Activated naive CD4-positive, alpha-beta T cell treated with Interleukin-2 at 50 U/mL for 16 hours (primary cell): ENCODE measurements at regions not wholly inside any gene's neighbourhood (a gene's known extent, or its start where the extent isn't known, plus 50 kb on each side); places are given as distances from the start of the nearest gene placed in this dataset.
A peak's percentile ranks its signal among the peaks of the same experiment; 100 is the strongest.

Experiments used
- DNase-seq: peaks from one replicate; pipeline ENCODE4 v3.0.0-alpha.2; 2020

DNA sequence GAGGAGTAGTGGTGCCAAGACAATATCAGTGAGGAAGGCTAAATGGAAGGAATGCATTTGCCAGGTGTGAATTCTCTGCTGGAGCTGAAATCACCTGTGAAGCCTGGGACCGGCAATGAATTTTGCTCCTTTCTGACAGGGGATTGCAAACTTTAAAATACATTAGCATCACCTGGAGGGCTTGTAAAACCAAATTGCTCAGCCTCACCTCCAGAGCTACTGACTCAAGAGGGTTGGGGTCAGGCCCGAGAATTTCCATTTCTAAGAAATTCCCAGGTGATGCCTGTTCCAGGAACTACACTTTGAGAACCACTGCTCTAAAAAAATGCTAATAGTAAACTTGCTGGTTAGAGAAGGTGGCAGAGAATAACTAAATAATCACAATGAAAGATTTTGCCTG is 445.6 kb upstream of the RBMS3 start:
- DNase-seq = no peak

DNA sequence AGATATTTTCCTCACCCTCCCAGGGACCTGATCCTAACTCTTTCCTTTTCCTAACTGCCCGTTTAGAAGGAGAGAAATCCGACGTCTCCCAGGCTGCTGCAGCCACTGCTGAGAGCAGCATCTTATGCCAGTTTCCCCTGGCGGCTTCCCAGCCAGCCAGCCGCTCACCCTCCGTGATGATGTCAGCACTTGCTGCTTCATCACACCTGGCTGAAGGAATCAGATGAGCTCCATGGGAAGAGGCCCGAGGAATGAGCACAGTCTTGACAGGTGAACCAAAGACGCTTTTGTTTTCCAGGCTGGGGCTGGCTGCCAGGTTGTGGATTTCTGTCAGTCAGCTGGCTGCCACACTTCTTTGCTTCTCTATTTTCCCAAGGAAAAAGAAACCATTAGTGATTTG is 445.1 kb upstream of the RBMS3 start:
- DNase-seq = no peak

DNA sequence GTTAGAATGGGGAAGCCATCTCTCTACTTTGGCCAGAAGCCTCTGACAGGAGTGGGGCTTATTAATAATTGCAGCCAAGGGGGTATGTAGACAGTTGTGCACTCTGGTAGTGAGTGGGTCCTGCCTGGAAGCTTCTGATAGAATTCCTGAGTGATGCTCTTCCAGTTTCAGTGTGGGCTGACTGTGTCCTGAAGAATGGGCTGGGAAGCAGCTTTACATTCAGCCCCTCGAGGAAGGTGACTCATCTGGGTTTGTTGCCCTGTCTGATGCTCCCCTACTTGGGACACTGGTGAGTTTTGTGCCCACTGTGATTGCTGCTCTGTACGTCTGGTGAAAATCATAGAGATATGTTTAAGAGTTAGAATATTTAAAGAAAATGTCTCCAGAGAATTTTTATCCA is 444.7 kb upstream of the RBMS3 start:
- no peak for DNase-seq

DNA sequence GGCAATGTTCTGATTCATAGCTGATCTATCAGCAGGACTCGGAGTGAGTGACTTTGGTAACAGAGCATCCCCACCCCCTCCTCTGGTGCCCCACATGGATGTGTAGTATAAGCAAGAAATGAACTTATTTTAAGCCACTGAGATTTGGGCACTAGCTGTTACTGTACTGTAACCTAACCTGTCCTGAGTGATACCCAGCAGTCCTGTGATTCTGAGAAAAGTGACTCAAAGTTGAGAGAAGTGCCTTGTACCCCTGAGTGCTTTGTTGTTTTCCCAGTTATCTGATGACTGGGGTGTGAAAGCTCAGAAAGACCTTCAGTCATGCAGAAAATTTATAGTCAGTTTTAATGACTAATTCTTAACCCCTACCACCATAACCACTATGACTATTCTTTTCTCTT is 439.9 kb upstream of the RBMS3 start:
- peak; percentile 16 for DNase-seq

DNA sequence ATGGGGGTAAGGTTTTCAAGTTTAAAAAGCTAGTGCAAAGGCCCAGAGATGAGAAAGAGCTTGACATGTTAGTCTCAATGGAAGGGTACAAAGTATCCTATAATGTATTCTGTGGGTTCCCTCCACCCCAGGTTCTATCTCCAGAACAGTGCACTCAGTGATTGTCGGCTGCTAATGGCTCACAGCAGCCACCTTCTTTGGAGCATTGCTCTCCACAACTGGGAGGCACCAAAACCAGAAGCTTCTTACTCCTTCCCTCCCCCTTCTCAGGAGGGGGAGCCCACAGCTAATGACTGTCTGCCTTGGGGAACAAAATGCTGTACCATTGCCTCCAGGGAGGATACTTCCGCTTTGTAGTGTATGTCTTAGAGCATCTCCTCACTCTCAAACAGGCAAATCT is 439.4 kb upstream of the RBMS3 start:
- DNase-seq = no peak

DNA sequence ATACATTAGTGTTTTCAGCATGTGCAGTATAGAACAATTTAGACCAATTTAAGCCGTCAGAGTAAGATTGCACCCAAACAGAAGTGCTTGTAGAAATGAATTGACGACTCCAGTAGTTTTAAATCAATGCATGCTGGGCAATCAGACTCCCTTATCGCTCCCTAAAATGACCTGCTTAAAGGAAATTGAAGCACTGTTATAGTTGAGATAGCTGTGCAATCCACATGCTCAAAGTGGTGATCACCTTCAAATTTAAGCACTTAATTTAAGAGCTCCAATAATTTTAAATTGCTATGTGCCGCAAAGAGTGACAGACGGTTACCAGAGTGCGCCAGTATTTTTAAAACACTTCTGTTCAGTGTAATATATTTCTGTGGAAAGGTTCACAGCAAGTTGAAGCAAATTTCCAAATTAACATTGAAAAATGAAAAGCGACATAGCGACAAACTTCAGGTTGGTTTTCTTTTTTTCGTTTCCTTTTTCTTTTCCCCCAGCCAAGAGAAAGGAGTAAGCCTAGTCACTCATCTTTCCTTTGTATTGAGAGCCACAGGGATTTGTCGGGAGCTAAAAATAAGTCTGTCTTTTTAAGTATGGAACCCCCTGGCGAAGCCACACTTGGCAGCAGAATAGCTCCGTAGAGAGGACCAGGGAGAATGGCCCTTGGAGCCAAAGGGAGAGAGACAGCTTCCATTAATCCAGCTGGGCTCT is 436.4 kb upstream of the RBMS3 start:
- no peak for DNase-seq

DNA sequence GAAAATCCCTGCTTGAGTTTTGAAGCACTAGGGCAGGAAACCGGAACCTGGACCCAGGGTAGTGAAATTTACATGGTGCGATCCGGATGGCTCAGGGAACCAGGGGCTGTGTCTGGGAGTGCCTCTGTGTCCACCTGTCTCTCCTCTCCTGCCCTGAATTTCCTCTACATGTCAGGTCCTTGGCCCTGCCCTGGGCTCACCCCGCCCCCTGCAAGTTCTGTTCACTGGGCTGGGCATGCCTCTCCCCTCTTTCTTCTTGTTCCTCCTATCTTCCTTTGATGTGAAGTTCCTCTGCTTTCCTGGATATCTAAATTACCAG is 435.9 kb upstream of the RBMS3 start:
- DNase-seq = no peak

DNA sequence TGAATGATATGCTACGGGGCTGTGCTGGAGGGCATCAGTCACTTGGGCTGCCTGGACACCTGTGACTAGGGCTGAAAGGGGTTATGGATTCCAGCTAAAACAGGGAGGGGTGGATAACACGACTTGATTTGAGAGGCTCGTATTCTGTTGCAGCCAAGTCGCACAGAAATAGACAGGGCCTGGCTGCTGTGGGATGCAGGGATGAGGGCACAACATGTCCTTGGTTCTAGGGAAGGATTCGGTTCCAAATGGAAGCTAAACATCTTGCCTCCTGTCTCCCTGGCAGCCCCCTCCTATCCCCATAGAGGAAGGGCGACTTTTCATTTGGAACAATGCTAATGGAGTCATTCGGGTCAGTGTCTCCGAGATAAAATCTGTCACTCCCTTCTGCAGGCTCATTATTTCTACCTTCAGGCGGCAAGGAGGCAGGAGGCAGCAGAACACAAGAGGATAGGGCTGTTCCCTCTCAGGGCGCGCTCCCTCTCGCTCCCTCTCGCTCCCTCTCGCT is 433.8 kb upstream of the RBMS3 start:
- DNase-seq = no peak

DNA sequence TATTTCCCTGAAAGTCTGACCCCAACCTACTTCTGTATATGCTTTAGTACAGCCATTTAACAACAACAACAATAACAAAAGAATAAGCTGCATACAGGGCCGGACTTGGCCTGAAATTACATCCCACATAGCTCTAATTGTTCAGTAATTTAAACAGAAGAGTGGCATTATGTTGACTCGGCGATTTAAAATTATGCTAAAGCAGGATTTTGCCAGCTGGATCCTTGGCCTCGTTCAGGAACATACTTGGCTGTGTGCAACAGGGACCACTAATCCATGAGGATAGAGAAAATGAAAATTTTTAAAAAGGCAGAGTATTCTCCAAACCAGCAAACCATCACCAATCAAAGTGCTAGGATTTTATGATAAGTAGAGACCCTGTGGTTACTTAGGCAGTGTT is 433.1 kb upstream of the RBMS3 start:
- no peak for DNase-seq

DNA sequence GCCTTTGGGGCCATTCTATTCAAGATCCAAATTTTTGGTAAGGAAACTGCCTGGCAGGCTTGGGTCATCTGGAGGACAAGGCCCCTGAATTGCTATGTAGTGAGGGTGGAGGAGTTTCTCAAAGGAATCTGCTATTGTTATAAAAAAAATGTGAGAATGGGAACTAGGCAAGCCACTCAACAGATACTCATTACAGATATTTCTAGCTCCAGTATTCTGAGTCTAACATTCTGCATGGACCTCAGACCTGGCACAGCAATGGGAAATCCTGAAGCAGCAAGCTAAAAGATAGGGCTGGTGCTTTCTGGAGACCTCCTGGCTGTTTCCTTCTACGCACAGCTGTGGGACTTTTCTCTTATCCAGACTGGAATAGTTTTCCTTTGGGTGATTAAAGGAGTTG is 430.7 kb upstream of the RBMS3 start:
- DNase-seq = no peak

DNA sequence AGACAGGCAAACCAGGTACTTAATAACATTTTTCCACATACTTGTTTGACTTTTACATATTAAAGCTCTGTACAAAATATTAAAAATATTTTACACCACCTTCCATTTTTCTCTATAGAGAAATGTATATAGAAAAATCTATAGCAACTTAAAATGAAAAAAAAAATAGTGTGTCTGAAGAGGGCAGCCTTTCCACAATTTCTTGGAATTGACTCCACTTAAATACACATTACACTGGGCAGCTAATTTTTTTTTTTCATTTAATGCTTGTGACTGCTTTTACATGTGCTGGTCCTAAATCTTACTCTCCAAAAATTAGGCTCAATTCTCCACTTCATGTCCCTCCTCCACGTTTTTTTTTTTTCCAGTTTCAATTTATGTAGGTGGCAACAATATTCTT is 427.0 kb upstream of the RBMS3 start:
- no peak for DNase-seq

DNA sequence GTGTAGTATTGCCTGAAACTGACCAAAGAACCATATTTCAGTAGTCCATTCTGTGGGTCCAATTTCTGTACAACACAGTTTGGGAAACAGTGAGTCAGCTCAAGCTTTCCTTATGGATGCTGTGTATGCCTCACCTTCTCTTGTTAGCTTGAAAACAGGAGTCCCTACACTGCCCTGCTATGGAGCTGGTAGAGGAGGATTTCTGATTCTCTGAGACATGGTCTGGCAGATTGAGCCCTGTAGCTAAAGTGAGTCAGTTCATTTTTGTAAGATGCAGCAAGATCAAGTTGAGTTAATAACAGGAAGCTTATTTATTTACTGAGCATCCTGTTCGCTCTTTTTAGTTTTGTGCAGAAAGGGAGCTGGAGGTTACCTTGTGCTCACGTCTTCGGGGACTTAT is 424.1 kb upstream of the RBMS3 start:
- DNase-seq = no peak

DNA sequence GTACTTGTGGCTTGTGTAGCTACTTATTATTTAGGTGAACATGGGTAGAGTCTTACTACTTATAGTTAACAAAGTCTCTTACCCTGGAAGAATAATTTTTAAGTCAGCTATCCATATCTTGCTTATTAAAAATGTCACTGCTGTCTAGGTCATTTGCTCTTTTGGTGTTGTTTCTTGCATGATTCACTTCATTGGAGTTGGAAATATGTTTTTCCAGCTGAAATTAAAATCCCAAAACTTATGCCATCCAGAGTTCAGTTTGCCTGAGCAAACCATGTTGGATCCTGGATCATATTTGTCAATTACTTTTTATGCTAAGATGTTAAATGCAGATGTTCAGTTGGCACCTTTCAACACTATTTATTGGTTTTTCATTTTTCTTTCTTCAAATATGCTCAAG is 421.0 kb upstream of the RBMS3 start:
- DNase-seq = no peak

DNA sequence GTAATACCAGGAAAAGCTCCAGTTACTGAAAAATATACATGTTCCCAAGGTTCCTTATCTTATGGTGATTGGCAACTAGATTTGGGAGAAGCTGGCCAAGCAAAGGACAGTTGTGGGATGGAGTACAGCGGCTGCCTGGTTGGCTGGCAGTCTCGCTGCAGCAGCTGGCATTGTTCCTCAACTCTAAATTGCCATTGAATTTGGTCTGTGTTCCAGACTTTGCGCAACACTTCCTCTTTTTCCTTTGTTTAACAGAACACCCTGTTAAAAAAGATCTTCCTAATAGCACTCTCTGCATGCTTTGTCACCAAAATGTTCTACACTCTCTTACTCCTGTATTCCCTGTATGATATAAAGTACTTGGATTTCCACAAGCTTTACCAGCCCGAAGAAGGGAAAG is 420.6 kb upstream of the RBMS3 start:
- DNase-seq = no peak

DNA sequence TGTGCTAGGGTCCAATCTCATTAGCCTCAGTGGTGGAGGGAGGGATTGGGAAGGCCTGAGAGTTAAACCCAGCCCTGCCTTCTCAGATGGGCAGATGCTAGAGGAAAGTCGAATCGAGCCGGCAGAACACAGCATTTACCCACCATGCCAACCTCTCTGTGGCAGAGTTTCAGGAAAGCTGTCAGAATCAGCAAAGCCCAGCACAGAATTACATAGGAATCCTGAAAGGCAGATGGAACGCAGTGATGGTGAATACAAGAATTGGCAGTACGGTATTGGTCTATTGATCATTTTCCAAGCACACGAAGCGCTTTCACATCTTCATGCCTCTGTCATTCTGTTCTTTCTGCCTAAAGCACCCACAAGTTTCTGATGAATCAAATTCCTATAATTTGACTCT is 417.7 kb upstream of the RBMS3 start:
- no peak for DNase-seq

DNA sequence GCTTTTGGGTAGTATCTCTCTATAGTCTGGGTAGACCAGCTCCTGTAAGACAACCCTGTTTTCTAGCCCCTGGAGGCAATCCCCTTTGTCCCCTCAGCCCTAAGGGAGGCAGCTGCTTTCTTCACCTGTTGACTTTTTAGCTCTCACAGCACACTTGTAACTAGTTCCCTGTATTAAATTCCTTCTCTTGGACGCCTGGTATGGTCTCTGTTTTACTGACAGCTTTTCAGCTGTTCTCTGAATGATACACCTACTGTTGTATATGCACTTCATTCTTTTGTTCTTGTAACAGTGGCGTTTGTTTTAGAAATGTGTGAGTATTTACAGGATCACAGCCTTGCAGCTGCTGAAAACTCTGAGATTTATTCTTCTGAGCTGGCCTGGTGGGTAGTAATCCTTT is 413.0 kb upstream of the RBMS3 start:
- DNase-seq = no peak

DNA sequence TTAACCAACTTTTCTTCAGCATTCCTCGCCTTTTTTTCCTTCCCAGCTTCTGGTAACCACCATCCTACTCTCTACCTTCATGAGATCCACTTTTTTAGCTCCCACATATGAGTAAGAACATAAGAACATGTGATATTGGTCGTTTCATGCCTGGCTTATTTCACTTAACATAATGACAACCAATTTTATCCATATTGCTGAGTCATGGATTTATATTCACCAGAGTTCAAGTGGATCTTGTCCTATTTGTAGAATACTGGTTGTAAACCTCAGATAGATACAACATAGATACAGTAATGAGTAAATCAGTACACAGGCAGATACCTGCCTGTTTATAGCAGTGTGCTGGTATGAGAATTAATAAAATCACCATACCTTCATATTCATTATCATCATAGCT is 412.0 kb upstream of the RBMS3 start:
- no peak for DNase-seq

DNA sequence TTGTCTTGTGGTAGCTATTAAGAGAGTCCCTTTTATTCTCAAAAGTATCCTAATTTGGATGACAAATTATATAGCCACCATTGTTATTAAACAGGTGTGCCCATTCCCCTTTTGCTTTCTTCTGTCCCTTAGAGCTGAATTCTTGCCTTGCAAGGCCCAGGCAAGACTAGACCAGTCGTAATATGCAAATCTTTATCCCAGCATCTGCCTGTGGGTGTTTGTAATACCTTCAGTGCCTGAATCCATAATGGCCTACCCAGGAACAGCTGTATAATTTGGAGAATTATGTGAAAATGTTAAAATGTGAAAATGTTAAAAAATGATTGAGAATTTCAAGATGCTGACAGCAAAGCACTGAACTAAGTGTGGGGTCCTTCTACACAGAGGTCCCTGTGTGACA is 403.0 kb upstream of the RBMS3 start:
- DNase-seq = no peak

DNA sequence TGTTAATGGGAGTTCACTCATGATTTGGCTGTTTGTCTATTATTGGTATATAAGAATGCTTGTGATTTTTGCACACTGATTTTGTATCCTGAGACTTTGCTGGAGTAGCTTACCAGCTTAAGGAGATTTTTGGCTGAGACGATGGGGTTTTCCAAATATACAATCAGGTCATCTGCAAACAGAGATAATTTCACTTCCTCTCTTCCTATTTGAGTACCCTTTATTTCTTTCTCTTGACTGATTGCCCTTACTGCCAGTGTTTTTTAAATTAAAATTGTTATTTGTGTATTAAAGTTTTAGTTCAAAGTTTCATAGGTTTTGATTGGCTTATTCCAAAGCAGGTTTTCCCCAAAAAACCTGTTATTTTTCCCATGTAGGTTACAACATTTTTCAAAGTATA is 390.5 kb upstream of the RBMS3 start:
- no peak for DNase-seq

DNA sequence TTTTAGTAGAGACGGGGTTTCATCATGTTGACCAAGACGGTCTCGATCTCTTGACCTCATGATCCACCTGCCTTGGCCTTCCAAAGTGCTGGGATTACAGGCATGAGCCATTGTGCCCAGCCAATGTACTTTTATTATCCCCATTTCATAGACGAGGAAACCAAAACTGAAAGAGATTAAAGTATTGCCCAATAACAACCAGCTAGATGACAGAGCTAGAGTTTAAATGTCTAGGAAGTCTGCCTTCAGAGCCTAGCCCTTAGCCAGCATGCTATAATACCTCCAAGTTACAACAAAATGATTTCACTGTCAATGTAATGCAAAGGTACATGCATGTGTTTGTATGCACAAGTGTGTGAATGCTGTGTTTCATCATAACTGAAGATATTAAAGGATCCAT is 389.4 kb upstream of the RBMS3 start:
- DNase-seq = no peak

DNA sequence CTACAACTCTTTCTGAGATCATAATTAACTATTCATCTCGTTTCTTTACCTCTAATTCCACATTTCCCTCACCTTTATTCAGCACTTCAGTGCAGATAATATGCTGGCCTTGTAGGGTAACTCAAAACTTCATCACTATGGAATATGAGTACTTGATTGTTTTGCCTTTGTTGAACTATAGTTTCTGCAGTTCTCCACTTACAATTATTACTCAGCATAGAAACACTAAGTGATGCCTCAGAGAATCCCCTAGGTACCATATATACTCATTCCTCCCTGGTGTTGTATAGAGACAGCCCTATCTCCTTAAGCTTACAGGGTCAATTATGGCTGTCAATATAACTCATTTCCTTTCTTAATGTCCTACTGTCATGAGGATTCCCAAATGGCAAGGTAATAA is 380.6 kb upstream of the RBMS3 start:
- DNase-seq = no peak

DNA sequence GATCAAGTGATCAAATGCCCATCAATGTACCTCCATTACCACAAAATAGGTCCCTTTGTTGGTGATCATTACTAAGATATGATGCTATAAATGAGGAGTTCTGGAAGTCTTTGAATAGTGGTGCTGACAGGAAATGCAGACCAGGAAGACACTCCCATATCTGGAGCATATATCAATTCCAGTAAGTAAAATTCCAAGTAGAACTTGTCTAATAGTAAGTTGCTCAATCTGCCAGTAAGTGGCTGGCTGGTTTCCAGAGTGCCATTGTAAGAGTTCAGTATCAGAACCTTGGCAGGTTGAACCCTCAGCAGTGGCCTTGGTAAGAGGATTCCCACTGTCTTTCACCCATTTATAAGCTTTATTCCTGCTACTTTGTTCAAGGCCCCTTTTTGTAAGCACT is 379.9 kb upstream of the RBMS3 start:
- no peak for DNase-seq

DNA sequence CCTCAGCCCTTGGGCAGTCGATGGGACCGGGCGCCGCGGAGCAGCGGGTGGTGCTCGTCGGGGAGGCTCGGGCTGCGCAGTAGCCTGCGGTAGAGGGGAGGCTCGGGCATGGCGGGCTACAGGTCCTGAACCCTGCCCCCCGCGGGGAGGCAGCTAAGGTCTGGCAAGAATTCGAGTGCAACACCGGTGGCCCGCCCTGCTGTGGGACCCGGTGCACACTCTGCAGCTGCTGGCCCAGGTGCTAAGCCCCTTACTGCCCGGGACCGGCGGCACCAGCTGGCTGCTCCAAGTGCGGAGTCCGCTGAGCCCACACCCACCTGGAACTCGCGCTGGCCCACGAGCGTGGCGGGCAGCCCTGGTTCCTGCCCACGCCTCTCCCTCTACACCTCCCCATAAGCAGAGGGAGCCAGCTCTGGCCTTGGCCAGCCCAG is 377.7 kb upstream of the RBMS3 start:
- no peak for DNase-seq

DNA sequence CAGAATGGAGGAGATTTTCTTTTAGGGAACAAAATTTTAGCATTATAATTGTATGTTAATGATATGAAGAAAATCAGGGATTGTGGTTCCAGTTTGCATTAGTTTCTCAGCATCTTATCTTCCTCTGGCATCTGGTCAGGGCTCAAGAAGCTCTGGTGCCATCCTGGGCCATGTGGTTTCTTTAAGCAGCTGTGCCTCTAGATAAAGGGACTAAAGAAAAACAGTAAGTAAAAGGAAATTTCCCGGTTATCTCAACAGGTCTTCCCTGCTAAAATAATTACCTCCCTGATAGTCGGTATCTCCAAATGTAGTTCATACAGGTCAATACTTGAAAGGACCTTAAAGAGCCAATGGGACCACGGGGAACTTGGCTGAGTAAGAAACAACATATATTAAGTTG is 375.1 kb upstream of the RBMS3 start:
- DNase-seq = no peak

DNA sequence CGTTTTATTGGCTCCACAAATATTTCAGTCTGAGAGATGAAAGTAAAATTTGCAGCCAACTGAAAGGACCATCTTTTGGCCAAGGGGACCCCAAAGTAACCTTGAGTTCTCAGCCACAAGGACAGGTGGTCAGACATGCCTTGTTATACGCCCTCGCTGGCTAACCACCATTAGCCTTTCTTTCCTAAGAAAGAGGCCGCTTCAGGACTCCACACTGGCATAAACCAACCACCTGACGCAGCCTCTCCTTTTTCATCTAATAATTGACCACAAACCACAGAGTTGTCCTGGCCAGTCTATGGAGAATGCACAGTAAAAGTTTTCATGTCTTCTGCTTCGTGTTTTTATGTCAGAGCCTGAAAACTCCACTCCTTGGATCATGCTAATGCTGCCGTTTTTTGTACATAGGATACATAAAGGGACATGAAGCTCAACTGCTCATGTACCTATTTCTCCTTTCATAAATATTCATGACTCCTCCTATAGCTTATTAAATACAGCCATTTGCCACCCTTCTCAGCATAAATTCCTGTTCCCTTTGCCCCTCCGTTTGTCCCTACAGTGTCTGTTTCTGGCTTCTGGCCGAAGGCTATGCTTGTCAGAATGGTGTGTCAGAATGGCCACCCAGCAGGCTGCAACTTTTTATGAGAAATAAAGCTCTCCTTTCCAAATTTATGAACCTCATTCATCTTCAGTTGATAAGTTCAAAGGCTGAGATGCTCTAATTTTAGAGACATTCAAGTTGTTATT is 374.1 kb upstream of the RBMS3 start:
- DNase-seq = no peak
